Mammary epithelial cell (primary cell): ENCODE measurements at regions not wholly inside any gene's neighbourhood (a gene's known extent, or its start where the extent isn't known, plus 50 kb on each side); places are given as distances from the start of the nearest gene placed in this dataset.

Experiments used
- CTCF ChIP-seq, 2 donors: IDR thresholded peaks in 1 of 2; conservative IDR thresholded peaks in 1 of 2; 2 replicates each; pipeline ENCODE4 v1.5.1; 2011 to 2012; ENCODE audit warnings: inconsistent platforms in 2 of 2, low read length in 2 of 2, mild to moderate bottlenecking in 2 of 2, control low read depth in 1 of 2, low read depth in 1 of 2; ENCODE audit not compliant: insufficient read depth in 1 of 2; ENCODE audit errors: extremely low read depth in 1 of 2
- EZH2 ChIP-seq: IDR thresholded peaks from 2 replicates; pipeline ENCODE4 v1.6.1; 2012; ENCODE audit warnings: low read length, inconsistent platforms, borderline replicate concordance

GRCh38 chr5:143660625-143661024 is 151.3 kb upstream of the HMHB1 start:
- TF ChIP-seq CTCF (conservative IDR thresholded peaks at IDR 0.05 in 1 of 2, IDR thresholded peaks at IDR 0.05 in 1 of 2; ENCODE audit: extremely low read depth in 1 of 2, insufficient read depth in 1 of 2, low read depth in 1 of 2, low read length in 2 of 2) (no peak), EZH2 (no peak)
